ENCODE measurements at regions not wholly inside any gene's neighbourhood (a gene's known extent, or its start where the extent isn't known, plus 50 kb on each side); places are given as distances from the start of the nearest gene placed in this dataset.

- no peak for DNase-seq
These were observed 98.1 kb upstream of the COL21A1 start for GRCh38 chr6:56345376-56345995.

GRCh38 chr6:56343295-56343694, 95.9 kb upstream of the COL21A1 start:
- no peak for DNase-seq

- no peak for DNase-seq
These were observed 92.1 kb upstream of the COL21A1 start for GRCh38 chr6:56339524-56339923.

GRCh38 chr6:56335726-56336125, 88.3 kb upstream of the COL21A1 start:
- no peak for DNase-seq

GRCh38 chr6:56334937-56335336, 87.6 kb upstream of the COL21A1 start:
- no peak for DNase-seq

- DNase-seq: no peak
These were observed 82.1 kb upstream of the COL21A1 start for GRCh38 chr6:56329271-56330050.

- DNase-seq: no peak
These were observed 81.3 kb upstream of the COL21A1 start for GRCh38 chr6:56328728-56329090.

GRCh38 chr6:56327946-56328727, 80.8 kb upstream of the COL21A1 start:
- no peak for DNase-seq

- DNase-seq: no peak
These were observed 77.0 kb upstream of the COL21A1 start for GRCh38 chr6:56324396-56324795.

GRCh38 chr6:56318851-56319250, 71.5 kb upstream of the COL21A1 start:
- no peak for DNase-seq

GRCh38 chr6:56314683-56315523, 67.5 kb upstream of the COL21A1 start:
- DNase-seq: no peak

- DNase-seq: no peak
These were observed 64.4 kb upstream of the COL21A1 start for GRCh38 chr6:56311533-56312448.

- DNase-seq: no peak
These were observed 63.7 kb upstream of the COL21A1 start for GRCh38 chr6:56311061-56311460.

GRCh38 chr6:56310241-56310640, 62.9 kb upstream of the COL21A1 start:
- DNase-seq: no peak

- DNase-seq: no peak
These were observed 52.5 kb upstream of the COL21A1 start for GRCh38 chr6:56299916-56300315.

- no peak for DNase-seq
These were observed 49.9 kb upstream of the COL21A1 start for GRCh38 chr6:56297022-56297989.

All from T-helper 1 cell (primary cell).